K562 (cell line): ENCODE measurements at regions not wholly inside any gene's neighbourhood (a gene's known extent, or its start where the extent isn't known, plus 50 kb on each side); places are given as distances from the start of the nearest gene placed in this dataset.
A peak's percentile ranks its signal among the peaks of the same experiment; 100 is the strongest.

Source experiments
- ATAC-seq: fragments of 200-7000 bp; cut with Tn5 transposase; 3 replicates; pipeline ENCODE4 v1.9.1; 2020; ENCODE audit warnings: moderate library complexity
- BruUV-seq: library from RNA; stranded (reverse); fragments of 400-500 nt; replicated peaks from 2 replicates; lab custom pipeline; 2021; lab: Mats Ljungman, UMichigan
- CTCF ChIA-PET: fragments of 300-600 bp; formaldehyde crosslinking; extraction: SDS; loops from one replicate; lab custom pipeline; 2021; ENCODE audit warnings: low intra/inter-chr PET ratio; lab: Yijun Ruan, JAX
- POLR2A ChIA-PET: fragments of 300-600, 350-650 bp; sonication (Branson Sonifier 250); formaldehyde crosslinking; extraction: SDS; loops from one replicate; lab custom pipeline; 2021; ENCODE audit warnings: antibody characterized with exemption, inconsistent platforms; lab: Yijun Ruan, JAX
- DNase-seq, 4 experiments: peaks; one replicate each; pipeline versions ENCODE4 v3.0.0 to v3.0.0-alpha.2; 2011 to 2018; ENCODE audit warnings: low spot score in 3 of 4, mixed read lengths in 3 of 4; ENCODE audit errors: extremely low read depth in 1 of 4
- FAIRE-seq: peaks from 2 replicates; lab custom pipeline; 2011; peaks lifted over from hg19 to GRCh38; lab: Jason Lieb, UNC
- H2AFZ ChIP-seq: 2 replicates; pipeline ENCODE4 v1.6.0; 2011; ENCODE audit warnings: low read depth, low read length, control low read depth, inconsistent platforms
- H3K27ac ChIP-seq: fragments of 200-600 bp; 3 replicates; pipeline ENCODE4 v1.8.0; 2011; ENCODE audit warnings: low read depth, mild to moderate bottlenecking, control low read depth, inconsistent platforms, low read length, moderate library complexity, mixed read lengths; ENCODE audit errors: extremely low read depth
- H3K27me3 ChIP-seq, 2 experiments: fragments of 300-600 bp in 1 of 2; 2 replicates in 1 of 2; 3 replicates in 1 of 2; pipeline versions ENCODE4 v1.6.0 to v1.8.0; 2011; ENCODE audit warnings: inconsistent platforms in 2 of 2, low read length in 2 of 2, mild to moderate bottlenecking in 1 of 2, mixed read lengths in 1 of 2, moderate library complexity in 1 of 2; ENCODE audit not compliant: control insufficient read depth in 2 of 2, insufficient read depth in 2 of 2
- H3K36me3 ChIP-seq: fragments of 300-600 bp; 3 replicates; pipeline ENCODE4 v1.8.0; 2011; ENCODE audit warnings: mild to moderate bottlenecking, low read length, inconsistent platforms; ENCODE audit not compliant: control insufficient read depth, insufficient read depth
- H3K4me1 ChIP-seq, 2 experiments: fragments of 200-600 bp in 1 of 2; replicated peaks in 1 of 2; 2 replicates in 1 of 2; 3 replicates in 1 of 2; pipeline versions ENCODE4 v1.5.1 to v1.8.0; 2011; ENCODE audit warnings: inconsistent platforms in 2 of 2, low read length in 2 of 2, mild to moderate bottlenecking in 1 of 2, mixed read lengths in 1 of 2, moderate library complexity in 1 of 2; ENCODE audit not compliant: control insufficient read depth in 2 of 2, insufficient read depth in 2 of 2
- H3K4me2 ChIP-seq: 2 replicates; pipeline ENCODE4 v1.6.1; 2011; ENCODE audit warnings: low read length, control low read depth, inconsistent platforms, mixed read lengths; ENCODE audit not compliant: insufficient read depth
- H3K4me3 ChIP-seq: fragments of 200-600 bp; sonication (generic), shearing (Covaris generic); 2 replicates; pipeline ENCODE4 v1.5.1; 2016; ENCODE audit warnings: control low read depth, inconsistent platforms
- H3K79me2 ChIP-seq: fragments of 200-600 bp; 3 replicates; pipeline ENCODE4 v1.8.0; 2011; ENCODE audit warnings: low read length, inconsistent platforms; ENCODE audit not compliant: control insufficient read depth, insufficient read depth
- H3K9ac ChIP-seq, 2 experiments: 2 replicates each; pipeline versions ENCODE4 v1.6.0 to v1.6.1; 2011; ENCODE audit warnings: low read depth in 2 of 2, low read length in 2 of 2, control low read depth in 1 of 2, inconsistent platforms in 1 of 2, mild to moderate bottlenecking in 1 of 2, mixed read lengths in 1 of 2; ENCODE audit not compliant: insufficient read depth in 1 of 2
- H3K9me1 ChIP-seq: one replicate; pipeline ENCODE4 v1.6.0; 2011; ENCODE audit warnings: inconsistent platforms, mild to moderate bottlenecking, low read length, moderate library complexity; ENCODE audit not compliant: control insufficient read depth, insufficient read depth
- H3K9me3 ChIP-seq: replicated peaks from 2 replicates; pipeline ENCODE4 v1.5.1; 2011; ENCODE audit warnings: low read depth, low read length, inconsistent platforms; ENCODE audit not compliant: control insufficient read depth, insufficient read depth
- H4K20me1 ChIP-seq: replicated peaks from 2 replicates; pipeline ENCODE4 v1.6.1; 2011; ENCODE audit warnings: low read length, inconsistent platforms, mixed read lengths; ENCODE audit not compliant: control insufficient read depth, insufficient read depth
- ATF1 ChIP-seq, 2 experiments: fragments of 450-650 bp in 1 of 2; IDR thresholded peaks; 2 replicates each; pipeline ENCODE4 v1.6.1; 2016; ENCODE audit warnings: missing compliant biosample characterization in 1 of 2, missing genetic modification characterization in 1 of 2
- CBX2 ChIP-seq: fragments of 200-600 bp; sonication (generic); IDR thresholded peaks from one replicate; pipeline ENCODE4 v1.6.1; 2012; ENCODE audit warnings: mild to moderate bottlenecking, low read length, inconsistent platforms; ENCODE audit not compliant: insufficient read depth, poor library complexity, severe bottlenecking
- CTCF ChIP-seq, 3 experiments: IDR thresholded peaks in 2 of 3; conservative IDR thresholded peaks in 1 of 3; 2 replicates each; pipeline ENCODE4 v1.5.1; 2011 to 2012; ENCODE audit warnings: low read length in 3 of 3, mild to moderate bottlenecking in 3 of 3, control low read depth in 2 of 3, improper control_type of control experiment in 1 of 3, inconsistent platforms in 1 of 3, low read depth in 1 of 3, mixed read lengths in 1 of 3, moderate library complexity in 1 of 3; ENCODE audit not compliant: insufficient read depth in 2 of 3
- CTCFL ChIP-seq: IDR thresholded peaks from 2 replicates; pipeline ENCODE4 v1.6.1; 2011; ENCODE audit warnings: borderline replicate concordance, low read depth, mild to moderate bottlenecking, moderate library complexity, low read length; ENCODE audit not compliant: insufficient read depth, poor library complexity, severe bottlenecking
- DEAF1 ChIP-seq: fragments of 450-650 bp; formaldehyde crosslinking; IDR thresholded peaks from 2 replicates; pipeline ENCODE4 v1.4.0; 2020; ENCODE audit warnings: mild to moderate bottlenecking, moderate library complexity
- E2F6 ChIP-seq, 2 experiments: IDR thresholded peaks; 2 replicates each; pipeline ENCODE4 v1.6.1; 2011; ENCODE audit warnings: borderline replicate concordance in 1 of 2, control low read depth in 1 of 2, low read depth in 1 of 2, low read length in 1 of 2, mild to moderate bottlenecking in 1 of 2, mixed read lengths in 1 of 2, moderate library complexity in 1 of 2; ENCODE audit not compliant: insufficient read depth in 1 of 2, insufficient read length in 1 of 2, poor library complexity in 1 of 2, severe bottlenecking in 1 of 2; ENCODE audit errors: extremely low read depth in 1 of 2
- HNRNPUL1 ChIP-seq: fragments of 200-400 bp; formaldehyde crosslinking; IDR thresholded peaks from 2 replicates; pipeline ENCODE4 v1.6.1; 2017; ENCODE audit warnings: low read length
- KDM2B ChIP-seq: fragments of 250-450 bp; sonication (Bioruptor Pico); IDR thresholded peaks from 2 replicates; pipeline ENCODE4 v1.8.0; 2021; ENCODE audit warnings: mild to moderate bottlenecking, moderate library complexity
- MTA1 ChIP-seq: fragments of 450-650 bp; IDR thresholded peaks from 2 replicates; pipeline ENCODE4 v1.6.1; 2017; ENCODE audit warnings: borderline replicate concordance
- ZFP36 ChIP-seq: fragments of 150-350 bp; IDR thresholded peaks from 2 replicates; pipeline ENCODE4 v1.6.1; 2018; ENCODE audit warnings: low read length, low read depth; ENCODE audit not compliant: partially characterized antibody
- ZNF12 ChIP-seq: sonication (generic); formaldehyde crosslinking; IDR thresholded peaks from 2 replicates; pipeline ENCODE4 v1.4.0; 2020; ENCODE audit warnings: mild to moderate bottlenecking, missing genetic modification reagents
- ZNF76 ChIP-seq: fragments of 250-450 bp; sonication (Bioruptor Pico); IDR thresholded peaks from 2 replicates; pipeline ENCODE4 v1.4.0; 2020; ENCODE audit warnings: mild to moderate bottlenecking, moderate library complexity, borderline replicate concordance
- ZNF830 ChIP-seq: fragments of 250-450 bp; sonication (Bioruptor Pico); IDR thresholded peaks from 2 replicates; pipeline ENCODE4 v1.5.0; 2021; ENCODE audit warnings: mild to moderate bottlenecking
- WGBS: fragments of 100-300 bp; shearing (Covaris generic); methylation state at CpG from one replicate; pipeline ENCODE4 v1.1.6; 2016; ENCODE audit warnings: low coverage, mixed read lengths; ENCODE audit not compliant: insufficient coverage; ENCODE audit errors: missing lambda C conversion rate; 5-methylcytosine and 5-hydroxymethylcytosine counted together
- in situ Hi-C: fragments of 300-500 bp; cut with MboI; formaldehyde crosslinking; loops from 4 replicates; pipeline ENCODE4 v1.15.0; 2018; ENCODE audit warnings: inconsistent platforms, mixed read lengths
- intact Hi-C: fragments of 100-400 bp; cut with micrococcal nuclease; formaldehyde crosslinking; loops from 2 replicates; pipeline ENCODE4 v1.14.2; 2022

GRCh38 chr7:45391618-45392451 is 182.3 kb upstream of the ADCY1 start:
- Histone ChIP-seq H3K79me2 (no peaks in the 10 kb centered on the region), H3K9me3 (no peaks in the 10 kb centered on the region), H3K36me3 (no peaks in the 10 kb centered on the region), H3K9ac (no peak overlapping the region), H3K4me3 (no peak overlapping the region), H2AFZ (no peak overlapping the region), H3K27ac (no peak overlapping the region), H4K20me1 (no peaks in the 10 kb centered on the region)
- ChIA-PET CTCF (no interaction called here), POLR2A (interaction anchor here (0.6 kb wide), 1 partner anchor 535 kb away, joined by 4 read pairs; no protein-coding TSS in a partner anchor)
- in situ Hi-C loops = no loop called here
- intact Hi-C loops = no loop called here
- no TSS peak for BruUV-seq
- DNase-seq = peak in 2 of 4 experiments; percentile 25 to 27
- WGBS = 9% methylated on average over 34 of the region's 38 CpGs
- TF ChIP-seq ZNF12 (CRISPR knock-in tag) (no peak), ZFP36 (peak; percentile 17), DEAF1 (CRISPR knock-in tag) (no peak), MTA1 (no peak), CBX2 (no peak), ATF1 (CRISPR knock-in tag; IDR thresholded peaks at IDR 0.05) (no peak), ATF1 (tag; IDR thresholded peaks at IDR 0.05) (no peak), CTCF (IDR thresholded peaks at IDR 0.05 in 2 of 3, conservative IDR thresholded peaks at IDR 0.05 in 1 of 3; ENCODE audit: insufficient read depth in 2 of 3, low read depth in 1 of 3, low read length in 3 of 3) (peak; percentile 37 to 63 (median 43); a peak in 5 of 6 replicates), ZNF76 (CRISPR knock-in tag) (no peak), E2F6 (IDR thresholded peaks at IDR 0.05; ENCODE audit: borderline replicate concordance in 1 of 2, extremely low read depth in 1 of 2, insufficient read depth in 1 of 2, insufficient read length in 1 of 2, low read depth in 1 of 2, low read length in 1 of 2, poor library complexity in 1 of 2, severe bottlenecking in 1 of 2) (peak in 1 of 2 experiments; percentile 30), ZNF830 (CRISPR knock-in tag) (no peak), HNRNPUL1 (no peak), CTCFL (peak; percentile 79), KDM2B (no peak)
- TF ChIP-seq, all 486 proteins: peak for 4
- peak; percentile 81 for ATAC-seq
- FAIRE-seq = no peak
- H3K4me2 ChIP-seq = no peak overlapping the region
- no peaks in the 10 kb centered on the region for H3K9me1 ChIP-seq
- peaks cover 0 to 9% of the 10 kb centered on the region in 2 experiments; a peak in 2 of 5 replicates for H3K4me1 ChIP-seq
- peaks cover 0 to 11% of the 10 kb centered on the region in 2 experiments; a peak in 1 of 5 replicates for H3K27me3 ChIP-seq
